GM23338 (cell line): ENCODE measurements at regions not wholly inside any gene's neighbourhood (a gene's known extent, or its start where the extent isn't known, plus 50 kb on each side); places are given as distances from the start of the nearest gene placed in this dataset.

ENCODE experiments used
- ATAC-seq: fragments of 200-7000 bp; cut with Tn5 transposase; 3 replicates; pipeline ENCODE4 v1.9.1; 2020
- DNase-seq: peaks from one replicate; pipeline ENCODE4 v3.0.0-alpha.2; 2015; ENCODE audit warnings: low spot score
- H2AFZ ChIP-seq: fragments of 200-600 bp; sonication (generic); 2 replicates; pipeline ENCODE4 v1.8.0; 2016; ENCODE audit warnings: antibody characterized with exemption, mild to moderate bottlenecking, moderate library complexity
- H3F3A ChIP-seq: fragments of 200-600 bp; sonication (generic); replicated peaks from 2 replicates; pipeline ENCODE4 v1.8.0; 2017; ENCODE audit warnings: antibody characterized with exemption, mixed run types, low read depth
- H3K27ac ChIP-seq: fragments of 200-600 bp; sonication (generic); 2 replicates; pipeline ENCODE4 v1.6.1; 2016; ENCODE audit warnings: low read depth
- H3K27me3 ChIP-seq: fragments of 200-600 bp; sonication (generic); 2 replicates; pipeline ENCODE4 v1.8.0; 2016; ENCODE audit warnings: mild to moderate bottlenecking, mixed run types, moderate library complexity; ENCODE audit not compliant: insufficient read depth
- H3K36me3 ChIP-seq: fragments of 200-600 bp; sonication (generic); 2 replicates; pipeline ENCODE4 v1.8.0; 2016; ENCODE audit warnings: mild to moderate bottlenecking; ENCODE audit not compliant: insufficient read depth
- H3K4me1 ChIP-seq: fragments of 200-600 bp; sonication (generic); 2 replicates; pipeline ENCODE4 v1.8.0; 2016; ENCODE audit warnings: mild to moderate bottlenecking, moderate library complexity; ENCODE audit not compliant: insufficient read depth
- H3K4me2 ChIP-seq: fragments of 200-600 bp; sonication (generic); 2 replicates; pipeline ENCODE4 v1.7.1; 2017; ENCODE audit warnings: mixed run types
- H3K4me3 ChIP-seq: fragments of 200-600 bp; sonication (generic); 2 replicates; pipeline ENCODE4 v1.6.1; 2016; ENCODE audit warnings: mixed run types
- H3K79me2 ChIP-seq: fragments of 200-600 bp; sonication (generic); replicated peaks from 2 replicates; pipeline ENCODE4 v1.8.0; 2017; ENCODE audit warnings: mild to moderate bottlenecking; ENCODE audit not compliant: insufficient read depth
- H3K9me2 ChIP-seq: fragments of 200-600 bp; sonication (generic); 2 replicates; pipeline ENCODE4 v1.8.0; 2017; ENCODE audit not compliant: insufficient read depth
- H4K20me1 ChIP-seq: fragments of 200-600 bp; sonication (generic); replicated peaks from 2 replicates; pipeline ENCODE4 v1.8.0; 2017; ENCODE audit warnings: mild to moderate bottlenecking; ENCODE audit not compliant: insufficient read depth
- H3K27ac Mint-ChIP-seq: 2 replicates; pipeline ENCODE4 v1.8.0; 2020; ENCODE audit warnings: inconsistent platforms, mild to moderate bottlenecking, moderate library complexity, mixed read lengths
- H3K27me3 Mint-ChIP-seq: 3 replicates; pipeline ENCODE4 v1.8.0; 2022; ENCODE audit warnings: low read depth, mild to moderate bottlenecking, moderate library complexity, mixed read lengths, inconsistent platforms; ENCODE audit not compliant: insufficient read depth, poor library complexity
- H3K36me3 Mint-ChIP-seq: 3 replicates; pipeline ENCODE4 v1.8.0; 2021; ENCODE audit warnings: low read depth, mild to moderate bottlenecking, inconsistent platforms, moderate library complexity, mixed read lengths
- H3K4me1 Mint-ChIP-seq: 3 replicates; pipeline ENCODE4 v1.8.0; 2020; ENCODE audit warnings: mild to moderate bottlenecking, inconsistent platforms, mixed read lengths
- H3K4me3 Mint-ChIP-seq: 3 replicates; pipeline ENCODE4 v1.8.0; 2021; ENCODE audit warnings: moderate library complexity, mild to moderate bottlenecking, inconsistent platforms, mixed read lengths
- H3K9me3 Mint-ChIP-seq: 3 replicates; pipeline ENCODE4 v1.8.0; 2020; ENCODE audit warnings: moderate library complexity, mild to moderate bottlenecking, inconsistent platforms, mixed read lengths
- CREB1 ChIP-seq: fragments of 250-450 bp; sonication (Bioruptor Pico); IDR thresholded peaks from 2 replicates; pipeline ENCODE4 v1.5.0; 2020; ENCODE audit warnings: low read depth, mild to moderate bottlenecking, moderate library complexity
- EZH2 ChIP-seq: fragments of 200-600 bp; sonication (generic); IDR thresholded peaks from one replicate; pipeline ENCODE4 v1.8.0; 2017; ENCODE audit warnings: antibody characterized with exemption, mild to moderate bottlenecking, low read depth; ENCODE audit not compliant: unreplicated experiment
- EZH2phosphoT487 ChIP-seq: fragments of 200-600 bp; sonication (generic); IDR thresholded peaks from one replicate; pipeline ENCODE4 v1.8.1; 2018; ENCODE audit warnings: antibody characterized with exemption; ENCODE audit not compliant: unreplicated experiment
- JUNB ChIP-seq: IDR thresholded peaks from one replicate; pipeline ENCODE4 v1.6.1; 2016; ENCODE audit warnings: antibody characterized with exemption; ENCODE audit not compliant: unreplicated experiment
- NANOG ChIP-seq: IDR thresholded peaks from 2 replicates; pipeline ENCODE4 v1.6.1; 2016; ENCODE audit warnings: antibody characterized with exemption, borderline replicate concordance
- POLR2AphosphoS5 ChIP-seq: IDR thresholded peaks from 2 replicates; pipeline ENCODE4 v1.6.1; 2016; ENCODE audit warnings: antibody characterized with exemption, low read depth
- STAT1 ChIP-seq: IDR thresholded peaks from one replicate; pipeline ENCODE4 v1.6.1; 2016; ENCODE audit warnings: antibody characterized with exemption; ENCODE audit not compliant: unreplicated experiment
- ZNF114 ChIP-seq: fragments of 250-450 bp; sonication (Bioruptor Pico); IDR thresholded peaks from 2 replicates; pipeline ENCODE4 v1.5.0; 2020; ENCODE audit warnings: mild to moderate bottlenecking, moderate library complexity
- ZNF331 ChIP-seq: fragments of 250-450 bp; sonication (Bioruptor Pico); IDR thresholded peaks from 2 replicates; pipeline ENCODE4 v1.5.0; 2020; ENCODE audit warnings: low read depth, mild to moderate bottlenecking, moderate library complexity
- TF ChIP-seq, protein P1 (sequence below), 2 experiments: fragments of 200-600 bp in 1 of 2; sonication (generic) in 1 of 2; conservative IDR thresholded peaks; 2 replicates each; pipeline versions ENCODE4 v1.5.1 to v1.6.1; 2016 to 2017; ENCODE audit warnings: antibody characterized with exemption in 2 of 2, low read depth in 2 of 2, mild to moderate bottlenecking in 2 of 2, moderate library complexity in 1 of 2
- TF ChIP-seq, protein P2 (sequence below): IDR thresholded peaks from one replicate; pipeline ENCODE4 v1.6.1; 2018; ENCODE audit warnings: antibody characterized with exemption; ENCODE audit not compliant: unreplicated experiment
- TF ChIP-seq, protein P3 (sequence below): IDR thresholded peaks from 2 replicates; pipeline ENCODE4 v1.6.1; 2016; ENCODE audit warnings: antibody characterized with exemption
- TF ChIP-seq, protein P4 (sequence below): fragments of 250-450 bp; sonication (Bioruptor Pico); IDR thresholded peaks from 2 replicates; pipeline ENCODE4 v1.5.0; 2020; ENCODE audit warnings: mild to moderate bottlenecking, moderate library complexity

DNA sequence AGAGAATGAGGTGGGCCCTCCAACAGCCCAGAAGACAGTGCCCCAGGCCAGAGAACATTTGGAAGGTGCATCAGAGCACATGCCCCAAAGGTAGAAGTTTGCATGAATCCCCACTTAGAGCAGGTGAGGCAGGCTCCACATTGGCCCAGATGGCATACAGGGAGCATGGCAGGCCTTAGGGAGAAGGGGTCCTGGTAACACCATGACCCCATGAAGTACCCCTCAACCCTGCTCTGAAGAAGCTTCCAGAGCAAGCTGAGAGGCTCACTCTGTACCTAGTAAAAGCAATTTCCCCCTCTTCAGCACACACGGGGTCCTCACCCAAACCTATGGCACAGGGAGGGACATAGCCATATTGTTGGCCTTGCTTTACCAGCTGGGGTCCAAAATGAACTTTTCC lies 162.6 kb downstream of the BUB3 start:
- DNase-seq (no peak), ATAC-seq (no peak)
- Histone ChIP-seq H3K4me2 (no peak overlapping the region), H3K27me3 (no peaks in the 10 kb centered on the region), H3K4me1 (no peaks in the 10 kb centered on the region), H4K20me1 (no peaks in the 10 kb centered on the region), H3F3A (no peaks in the 10 kb centered on the region), H3K27ac (no peak overlapping the region), H3K4me3 (no peak overlapping the region), H3K36me3 (no peaks in the 10 kb centered on the region), H3K9me2 (0 out of 2 replicates have a peak, but pooled peaks cover 15% of the 10 kb centered on the region), H3K79me2 (no peaks in the 10 kb centered on the region), H2AFZ (no peak overlapping the region)
- Mint-ChIP-seq H3K9me3 (no peaks in the 10 kb centered on the region), H3K27me3 (peaks cover 4% of the 10 kb centered on the region), H3K4me3 (no peak overlapping the region), H3K36me3 (no peaks in the 10 kb centered on the region), H3K27ac (no peak overlapping the region), H3K4me1 (no peaks in the 10 kb centered on the region)
- TF ChIP-seq JUNB (no peak), ZNF331 (CRISPR knock-in tag) (no peak), POLR2AphosphoS5 (no peak), NANOG (no peak), ZNF114 (CRISPR knock-in tag) (no peak), EZH2 (no peak), STAT1 (no peak), EZH2phosphoT487 (no peak), CREB1 (CRISPR knock-in tag) (no peak)
- TF ChIP-seq, protein P1, sequence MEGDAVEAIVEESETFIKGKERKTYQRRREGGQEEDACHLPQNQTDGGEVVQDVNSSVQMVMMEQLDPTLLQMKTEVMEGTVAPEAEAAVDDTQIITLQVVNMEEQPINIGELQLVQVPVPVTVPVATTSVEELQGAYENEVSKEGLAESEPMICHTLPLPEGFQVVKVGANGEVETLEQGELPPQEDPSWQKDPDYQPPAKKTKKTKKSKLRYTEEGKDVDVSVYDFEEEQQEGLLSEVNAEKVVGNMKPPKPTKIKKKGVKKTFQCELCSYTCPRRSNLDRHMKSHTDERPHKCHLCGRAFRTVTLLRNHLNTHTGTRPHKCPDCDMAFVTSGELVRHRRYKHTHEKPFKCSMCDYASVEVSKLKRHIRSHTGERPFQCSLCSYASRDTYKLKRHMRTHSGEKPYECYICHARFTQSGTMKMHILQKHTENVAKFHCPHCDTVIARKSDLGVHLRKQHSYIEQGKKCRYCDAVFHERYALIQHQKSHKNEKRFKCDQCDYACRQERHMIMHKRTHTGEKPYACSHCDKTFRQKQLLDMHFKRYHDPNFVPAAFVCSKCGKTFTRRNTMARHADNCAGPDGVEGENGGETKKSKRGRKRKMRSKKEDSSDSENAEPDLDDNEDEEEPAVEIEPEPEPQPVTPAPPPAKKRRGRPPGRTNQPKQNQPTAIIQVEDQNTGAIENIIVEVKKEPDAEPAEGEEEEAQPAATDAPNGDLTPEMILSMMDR (conservative IDR thresholded peaks at IDR 0.05; ENCODE audit: low read depth in 2 of 2), result no peak
- TF ChIP-seq, protein P2, sequence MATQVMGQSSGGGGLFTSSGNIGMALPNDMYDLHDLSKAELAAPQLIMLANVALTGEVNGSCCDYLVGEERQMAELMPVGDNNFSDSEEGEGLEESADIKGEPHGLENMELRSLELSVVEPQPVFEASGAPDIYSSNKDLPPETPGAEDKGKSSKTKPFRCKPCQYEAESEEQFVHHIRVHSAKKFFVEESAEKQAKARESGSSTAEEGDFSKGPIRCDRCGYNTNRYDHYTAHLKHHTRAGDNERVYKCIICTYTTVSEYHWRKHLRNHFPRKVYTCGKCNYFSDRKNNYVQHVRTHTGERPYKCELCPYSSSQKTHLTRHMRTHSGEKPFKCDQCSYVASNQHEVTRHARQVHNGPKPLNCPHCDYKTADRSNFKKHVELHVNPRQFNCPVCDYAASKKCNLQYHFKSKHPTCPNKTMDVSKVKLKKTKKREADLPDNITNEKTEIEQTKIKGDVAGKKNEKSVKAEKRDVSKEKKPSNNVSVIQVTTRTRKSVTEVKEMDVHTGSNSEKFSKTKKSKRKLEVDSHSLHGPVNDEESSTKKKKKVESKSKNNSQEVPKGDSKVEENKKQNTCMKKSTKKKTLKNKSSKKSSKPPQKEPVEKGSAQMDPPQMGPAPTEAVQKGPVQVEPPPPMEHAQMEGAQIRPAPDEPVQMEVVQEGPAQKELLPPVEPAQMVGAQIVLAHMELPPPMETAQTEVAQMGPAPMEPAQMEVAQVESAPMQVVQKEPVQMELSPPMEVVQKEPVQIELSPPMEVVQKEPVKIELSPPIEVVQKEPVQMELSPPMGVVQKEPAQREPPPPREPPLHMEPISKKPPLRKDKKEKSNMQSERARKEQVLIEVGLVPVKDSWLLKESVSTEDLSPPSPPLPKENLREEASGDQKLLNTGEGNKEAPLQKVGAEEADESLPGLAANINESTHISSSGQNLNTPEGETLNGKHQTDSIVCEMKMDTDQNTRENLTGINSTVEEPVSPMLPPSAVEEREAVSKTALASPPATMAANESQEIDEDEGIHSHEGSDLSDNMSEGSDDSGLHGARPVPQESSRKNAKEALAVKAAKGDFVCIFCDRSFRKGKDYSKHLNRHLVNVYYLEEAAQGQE, result no peak
- TF ChIP-seq, protein P3, sequence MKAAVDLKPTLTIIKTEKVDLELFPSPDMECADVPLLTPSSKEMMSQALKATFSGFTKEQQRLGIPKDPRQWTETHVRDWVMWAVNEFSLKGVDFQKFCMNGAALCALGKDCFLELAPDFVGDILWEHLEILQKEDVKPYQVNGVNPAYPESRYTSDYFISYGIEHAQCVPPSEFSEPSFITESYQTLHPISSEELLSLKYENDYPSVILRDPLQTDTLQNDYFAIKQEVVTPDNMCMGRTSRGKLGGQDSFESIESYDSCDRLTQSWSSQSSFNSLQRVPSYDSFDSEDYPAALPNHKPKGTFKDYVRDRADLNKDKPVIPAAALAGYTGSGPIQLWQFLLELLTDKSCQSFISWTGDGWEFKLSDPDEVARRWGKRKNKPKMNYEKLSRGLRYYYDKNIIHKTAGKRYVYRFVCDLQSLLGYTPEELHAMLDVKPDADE, result no peak
- TF ChIP-seq, protein P4, sequence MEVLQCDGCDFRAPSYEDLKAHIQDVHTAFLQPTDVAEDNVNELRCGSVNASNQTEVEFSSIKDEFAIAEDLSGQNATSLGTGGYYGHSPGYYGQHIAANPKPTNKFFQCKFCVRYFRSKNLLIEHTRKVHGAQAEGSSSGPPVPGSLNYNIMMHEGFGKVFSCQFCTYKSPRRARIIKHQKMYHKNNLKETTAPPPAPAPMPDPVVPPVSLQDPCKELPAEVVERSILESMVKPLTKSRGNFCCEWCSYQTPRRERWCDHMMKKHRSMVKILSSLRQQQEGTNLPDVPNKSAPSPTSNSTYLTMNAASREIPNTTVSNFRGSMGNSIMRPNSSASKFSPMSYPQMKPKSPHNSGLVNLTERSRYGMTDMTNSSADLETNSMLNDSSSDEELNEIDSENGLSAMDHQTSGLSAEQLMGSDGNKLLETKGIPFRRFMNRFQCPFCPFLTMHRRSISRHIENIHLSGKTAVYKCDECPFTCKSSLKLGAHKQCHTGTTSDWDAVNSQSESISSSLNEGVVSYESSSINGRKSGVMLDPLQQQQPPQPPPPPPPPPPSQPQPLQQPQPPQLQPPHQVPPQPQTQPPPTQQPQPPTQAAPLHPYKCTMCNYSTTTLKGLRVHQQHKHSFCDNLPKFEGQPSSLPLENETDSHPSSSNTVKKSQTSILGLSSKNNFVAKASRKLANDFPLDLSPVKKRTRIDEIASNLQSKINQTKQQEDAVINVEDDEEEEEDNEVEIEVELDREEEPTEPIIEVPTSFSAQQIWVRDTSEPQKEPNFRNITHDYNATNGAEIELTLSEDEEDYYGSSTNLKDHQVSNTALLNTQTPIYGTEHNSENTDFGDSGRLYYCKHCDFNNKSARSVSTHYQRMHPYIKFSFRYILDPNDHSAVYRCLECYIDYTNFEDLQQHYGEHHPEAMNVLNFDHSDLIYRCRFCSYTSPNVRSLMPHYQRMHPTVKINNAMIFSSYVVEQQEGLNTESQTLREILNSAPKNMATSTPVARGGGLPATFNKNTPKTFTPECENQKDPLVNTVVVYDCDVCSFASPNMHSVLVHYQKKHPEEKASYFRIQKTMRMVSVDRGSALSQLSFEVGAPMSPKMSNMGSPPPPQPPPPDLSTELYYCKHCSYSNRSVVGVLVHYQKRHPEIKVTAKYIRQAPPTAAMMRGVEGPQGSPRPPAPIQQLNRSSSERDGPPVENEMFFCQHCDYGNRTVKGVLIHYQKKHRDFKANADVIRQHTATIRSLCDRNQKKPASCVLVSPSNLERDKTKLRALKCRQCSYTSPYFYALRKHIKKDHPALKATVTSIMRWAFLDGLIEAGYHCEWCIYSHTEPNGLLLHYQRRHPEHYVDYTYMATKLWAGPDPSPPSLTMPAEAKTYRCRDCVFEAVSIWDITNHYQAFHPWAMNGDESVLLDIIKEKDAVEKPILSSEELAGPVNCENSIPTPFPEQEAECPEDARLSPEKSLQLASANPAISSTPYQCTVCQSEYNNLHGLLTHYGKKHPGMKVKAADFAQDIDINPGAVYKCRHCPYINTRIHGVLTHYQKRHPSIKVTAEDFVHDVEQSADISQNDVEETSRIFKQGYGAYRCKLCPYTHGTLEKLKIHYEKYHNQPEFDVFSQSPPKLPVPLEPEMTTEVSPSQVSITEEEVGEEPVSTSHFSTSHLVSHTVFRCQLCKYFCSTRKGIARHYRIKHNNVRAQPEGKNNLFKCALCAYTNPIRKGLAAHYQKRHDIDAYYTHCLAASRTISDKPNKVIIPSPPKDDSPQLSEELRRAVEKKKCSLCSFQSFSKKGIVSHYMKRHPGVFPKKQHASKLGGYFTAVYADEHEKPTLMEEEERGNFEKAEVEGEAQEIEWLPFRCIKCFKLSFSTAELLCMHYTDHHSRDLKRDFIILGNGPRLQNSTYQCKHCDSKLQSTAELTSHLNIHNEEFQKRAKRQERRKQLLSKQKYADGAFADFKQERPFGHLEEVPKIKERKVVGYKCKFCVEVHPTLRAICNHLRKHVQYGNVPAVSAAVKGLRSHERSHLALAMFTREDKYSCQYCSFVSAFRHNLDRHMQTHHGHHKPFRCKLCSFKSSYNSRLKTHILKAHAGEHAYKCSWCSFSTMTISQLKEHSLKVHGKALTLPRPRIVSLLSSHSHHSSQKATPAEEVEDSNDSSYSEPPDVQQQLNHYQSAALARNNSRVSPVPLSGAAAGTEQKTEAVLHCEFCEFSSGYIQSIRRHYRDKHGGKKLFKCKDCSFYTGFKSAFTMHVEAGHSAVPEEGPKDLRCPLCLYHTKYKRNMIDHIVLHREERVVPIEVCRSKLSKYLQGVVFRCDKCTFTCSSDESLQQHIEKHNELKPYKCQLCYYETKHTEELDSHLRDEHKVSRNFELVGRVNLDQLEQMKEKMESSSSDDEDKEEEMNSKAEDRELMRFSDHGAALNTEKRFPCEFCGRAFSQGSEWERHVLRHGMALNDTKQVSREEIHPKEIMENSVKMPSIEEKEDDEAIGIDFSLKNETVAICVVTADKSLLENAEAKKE (CRISPR knock-in tag), result no peak
